ENCODE measurements at regions not wholly inside any gene's neighbourhood (a gene's known extent, or its start where the extent isn't known, plus 50 kb on each side); places are given as distances from the start of the nearest gene placed in this dataset.

DNA sequence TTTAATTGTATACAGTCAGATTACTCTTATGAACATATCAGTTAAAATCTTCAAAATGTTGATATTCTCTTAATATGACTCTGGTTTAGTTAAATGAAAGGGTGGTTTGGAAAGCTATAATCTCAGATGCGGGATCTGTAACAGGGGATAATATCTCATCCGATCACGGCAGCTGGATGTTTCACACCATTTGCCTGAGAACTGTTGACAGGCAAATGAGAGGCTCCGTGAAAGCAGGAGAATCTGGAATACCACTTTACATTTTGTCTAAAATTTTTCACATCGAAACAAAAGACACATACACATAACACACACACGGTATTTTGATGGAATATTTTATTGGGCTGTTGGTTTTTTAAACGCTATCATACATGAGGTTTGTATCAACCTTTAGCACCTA, 518.6 kb upstream of the SLC39A10 start:
- TF ChIP-seq, protein P1, sequence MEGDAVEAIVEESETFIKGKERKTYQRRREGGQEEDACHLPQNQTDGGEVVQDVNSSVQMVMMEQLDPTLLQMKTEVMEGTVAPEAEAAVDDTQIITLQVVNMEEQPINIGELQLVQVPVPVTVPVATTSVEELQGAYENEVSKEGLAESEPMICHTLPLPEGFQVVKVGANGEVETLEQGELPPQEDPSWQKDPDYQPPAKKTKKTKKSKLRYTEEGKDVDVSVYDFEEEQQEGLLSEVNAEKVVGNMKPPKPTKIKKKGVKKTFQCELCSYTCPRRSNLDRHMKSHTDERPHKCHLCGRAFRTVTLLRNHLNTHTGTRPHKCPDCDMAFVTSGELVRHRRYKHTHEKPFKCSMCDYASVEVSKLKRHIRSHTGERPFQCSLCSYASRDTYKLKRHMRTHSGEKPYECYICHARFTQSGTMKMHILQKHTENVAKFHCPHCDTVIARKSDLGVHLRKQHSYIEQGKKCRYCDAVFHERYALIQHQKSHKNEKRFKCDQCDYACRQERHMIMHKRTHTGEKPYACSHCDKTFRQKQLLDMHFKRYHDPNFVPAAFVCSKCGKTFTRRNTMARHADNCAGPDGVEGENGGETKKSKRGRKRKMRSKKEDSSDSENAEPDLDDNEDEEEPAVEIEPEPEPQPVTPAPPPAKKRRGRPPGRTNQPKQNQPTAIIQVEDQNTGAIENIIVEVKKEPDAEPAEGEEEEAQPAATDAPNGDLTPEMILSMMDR (IDR thresholded peaks at IDR 0.05), result no peak
- TF ChIP-seq ZFX (IDR thresholded peaks at IDR 0.05; ENCODE audit: borderline replicate concordance), result no peak

All from 22Rv1 (cell line).